ENCODE measurements at regions not wholly inside any gene's neighbourhood (a gene's known extent, or its start where the extent isn't known, plus 50 kb on each side); places are given as distances from the start of the nearest gene placed in this dataset.

DNA sequence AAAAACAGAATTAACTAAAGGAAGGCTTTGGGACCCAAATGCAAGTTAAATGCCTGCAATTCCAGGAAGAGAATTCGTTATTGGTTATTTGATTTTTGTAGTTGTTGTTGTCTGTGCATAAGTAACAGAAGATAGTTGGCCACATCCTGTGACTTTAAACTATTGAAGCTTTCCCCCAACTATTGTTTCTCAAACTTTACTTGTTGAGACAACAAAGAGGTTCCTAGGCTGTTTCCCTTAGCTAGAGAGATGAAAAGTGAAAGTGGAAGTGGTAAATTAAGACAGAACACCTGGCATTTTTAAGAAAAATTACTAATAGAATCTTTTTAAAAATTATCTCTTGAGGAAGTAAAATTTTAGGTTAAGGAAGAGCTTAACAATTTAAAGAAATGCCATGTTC lies 525.2 kb downstream of the PKHD1 start:
- DNase-seq = no peak
- no peak overlapping the region for H3K27ac ChIP-seq (ENCODE audit: low read length)
- no CpG with 5 or more reads among the region's 1 CpG for WGBS (ENCODE audit: insufficient coverage)
- H3K4me3 ChIP-seq (ENCODE audit: low read length) = no peak overlapping the region
- no peaks in the 10 kb centered on the region for H3K27me3 ChIP-seq (ENCODE audit: control insufficient read depth, insufficient read depth, low read length)
- H3K4me1 ChIP-seq (ENCODE audit: control insufficient read depth, insufficient read depth, low read length) = no peaks in the 10 kb centered on the region
- no peaks in the 10 kb centered on the region for H3K36me3 ChIP-seq (ENCODE audit: control insufficient read depth, insufficient read depth, low read length)
- H3K9me3 ChIP-seq (replicated peaks; ENCODE audit: control insufficient read depth, low read depth, low read length) = no peaks in the 10 kb centered on the region
